GM19238 (cell line): ENCODE measurements at regions not wholly inside any gene's neighbourhood (a gene's known extent, or its start where the extent isn't known, plus 50 kb on each side); places are given as distances from the start of the nearest gene placed in this dataset.

Source experiments
- DNase-seq: peaks from one replicate; pipeline ENCODE4 v3.0.0; 2011; ENCODE audit warnings: low spot score; ENCODE audit not compliant: insufficient read length

GRCh38 chr10:106473129-106473685 is 691.3 kb downstream of the SORCS1 start:
- no peak for DNase-seq

- no peak for DNase-seq
Observed at GRCh38 chr10:106467506-106467905, 697.0 kb downstream of the SORCS1 start.

GRCh38 chr10:106457522-106457921 is 707.0 kb downstream of the SORCS1 start:
- DNase-seq = no peak

GRCh38 chr10:106454233-106454632 is 710.3 kb downstream of the SORCS1 start:
- no peak for DNase-seq

- no peak for DNase-seq
Observed at GRCh38 chr10:106450966-106451365, 713.5 kb downstream of the SORCS1 start.

- DNase-seq = no peak
Observed at GRCh38 chr10:106446920-106447319, 717.6 kb downstream of the SORCS1 start.

GRCh38 chr10:106442223-106442622 is 722.3 kb downstream of the SORCS1 start:
- no peak for DNase-seq

GRCh38 chr10:106440767-106441166 is 723.7 kb downstream of the SORCS1 start:
- DNase-seq = no peak

GRCh38 chr10:106440355-106440754 is 724.2 kb downstream of the SORCS1 start:
- no peak for DNase-seq

- no peak for DNase-seq
Observed at GRCh38 chr10:106439366-106439765, 725.1 kb downstream of the SORCS1 start.

GRCh38 chr10:106438386-106438785 is 726.1 kb downstream of the SORCS1 start:
- no peak for DNase-seq

- no peak for DNase-seq
Observed at GRCh38 chr10:106436123-106436715, 728.3 kb downstream of the SORCS1 start.

GRCh38 chr10:106435081-106435480 is 729.4 kb downstream of the SORCS1 start:
- DNase-seq = no peak

GRCh38 chr10:106424981-106425380 is 739.5 kb downstream of the SORCS1 start:
- DNase-seq = no peak

- no peak for DNase-seq
Observed at GRCh38 chr10:106424054-106424453, 740.5 kb downstream of the SORCS1 start.

GRCh38 chr10:106410331-106410730 is 754.2 kb downstream of the SORCS1 start:
- no peak for DNase-seq

- no peak for DNase-seq
Observed at GRCh38 chr10:106405141-106405540, 759.4 kb downstream of the SORCS1 start.

GRCh38 chr10:106402458-106402857 is 762.0 kb downstream of the SORCS1 start:
- no peak for DNase-seq

GRCh38 chr10:106401967-106402366 is 762.5 kb downstream of the SORCS1 start:
- DNase-seq = no peak

GRCh38 chr10:106401161-106401560 is 763.3 kb downstream of the SORCS1 start:
- DNase-seq = no peak

- no peak for DNase-seq
Observed at GRCh38 chr10:106399112-106399511, 765.4 kb downstream of the SORCS1 start.

- no peak for DNase-seq
Observed at GRCh38 chr10:106396192-106396591, 768.3 kb downstream of the SORCS1 start.

GRCh38 chr10:106395041-106395749 is 769.3 kb downstream of the SORCS1 start:
- DNase-seq = no peak
